Caco-2 (cell line): ENCODE measurements at regions not wholly inside any gene's neighbourhood (a gene's known extent, or its start where the extent isn't known, plus 50 kb on each side); places are given as distances from the start of the nearest gene placed in this dataset.

Experiments used
- BruUV-seq: library from RNA; stranded (reverse); fragments of 400-500 nt; replicated peaks from 2 replicates; lab custom pipeline; 2021; lab: Mats Ljungman, UMichigan
- CTCF ChIA-PET: fragments of 300-600 bp; sonication (Branson Sonifier 250); formaldehyde crosslinking; loops from one replicate; lab custom pipeline; 2022; ENCODE audit warnings: antibody characterized with exemption; lab: Charles Lee
- POLR2A ChIA-PET: fragments of 300-600 bp; sonication (Branson Sonifier 250); formaldehyde crosslinking; loops from one replicate; lab custom pipeline; 2022; ENCODE audit warnings: antibody characterized with exemption; lab: Charles Lee
- DNase-seq, 2 experiments: peaks; one replicate each; pipeline versions ENCODE4 v3.0.0 to v3.0.0-alpha.2; 2020 to 2022
- H3K27me3 ChIP-seq: replicated peaks from 2 replicates; pipeline ENCODE4 v1.6.0; 2011; ENCODE audit warnings: low read length; ENCODE audit not compliant: control insufficient read depth, insufficient read depth
- H3K36me3 ChIP-seq: 2 replicates; pipeline ENCODE4 v1.5.1; 2011; ENCODE audit warnings: low read length; ENCODE audit not compliant: control insufficient read depth, insufficient read depth
- H3K4me1 ChIP-seq: fragments of 250-450 bp; sonication (Bioruptor Pico); 2 replicates; pipeline ENCODE4 v1.5.1; 2020; ENCODE audit warnings: mild to moderate bottlenecking
- H3K4me3 ChIP-seq: 2 replicates; pipeline ENCODE4 v1.5.1; 2011; ENCODE audit warnings: low read depth, mild to moderate bottlenecking, control low read depth, low read length
- H3K9me3 ChIP-seq: fragments of 250-450 bp; sonication (Bioruptor Pico); 2 replicates; pipeline ENCODE4 v1.5.1; 2020; ENCODE audit warnings: mild to moderate bottlenecking, moderate library complexity
- H3K27ac Mint-ChIP-seq: one replicate; pipeline ENCODE4 v1.8.0; 2022; ENCODE audit warnings: mixed read lengths; ENCODE audit not compliant: unreplicated experiment
- H3K27me3 Mint-ChIP-seq: one replicate; pipeline ENCODE4 v1.8.0; 2022; ENCODE audit warnings: mixed read lengths; ENCODE audit not compliant: insufficient read depth, unreplicated experiment
- H3K36me3 Mint-ChIP-seq: one replicate; pipeline ENCODE4 v1.8.0; 2022; ENCODE audit warnings: mild to moderate bottlenecking, mixed read lengths; ENCODE audit not compliant: insufficient read depth, unreplicated experiment
- H3K4me1 Mint-ChIP-seq: one replicate; pipeline ENCODE4 v1.8.0; 2022; ENCODE audit warnings: low read depth, mixed read lengths; ENCODE audit not compliant: unreplicated experiment
- H3K4me3 Mint-ChIP-seq: one replicate; pipeline ENCODE4 v1.8.0; 2022; ENCODE audit warnings: mild to moderate bottlenecking, moderate library complexity, mixed read lengths; ENCODE audit not compliant: unreplicated experiment
- H3K9me3 Mint-ChIP-seq: one replicate; pipeline ENCODE4 v1.8.0; 2022; ENCODE audit warnings: mixed read lengths; ENCODE audit not compliant: unreplicated experiment
- CTCF ChIP-seq, 2 experiments: fragments of 200-600 bp in 1 of 2; IDR thresholded peaks; 1 replicate in 1 of 2; 2 replicates in 1 of 2; pipeline versions ENCODE4 v1.5.1 to v1.8.0; 2011 to 2022; ENCODE audit warnings: antibody characterized with exemption in 1 of 2, control low read depth in 1 of 2, inconsistent platforms in 1 of 2, low read depth in 1 of 2, low read length in 1 of 2, mild to moderate bottlenecking in 1 of 2, moderate library complexity in 1 of 2; ENCODE audit not compliant: insufficient read depth in 1 of 2, severe bottlenecking in 1 of 2, unreplicated experiment in 1 of 2
- intact Hi-C: fragments of 100-400 bp; cut with micrococcal nuclease; formaldehyde crosslinking; loops from one replicate; pipeline ENCODE4 v1.10.0; 2022; ENCODE audit not compliant: unreplicated experiment

- Mint-ChIP-seq H3K4me1 (no peaks in the 10 kb centered on the region), H3K27me3 (no peaks in the 10 kb centered on the region), H3K4me3 (no peak overlapping the region), H3K36me3 (no peaks in the 10 kb centered on the region), H3K9me3 (no peaks in the 10 kb centered on the region), H3K27ac (no peak overlapping the region)
- H3K9me3 ChIP-seq, result no peaks in the 10 kb centered on the region
- intact Hi-C loops, result no loop called here
- H3K4me3 ChIP-seq, result no peak overlapping the region
- ChIA-PET POLR2A (no interaction called here), CTCF (no interaction called here)
- TF ChIP-seq CTCF (IDR thresholded peaks at IDR 0.05; ENCODE audit: insufficient read depth in 1 of 2, low read depth in 1 of 2, low read length in 1 of 2, severe bottlenecking in 1 of 2, unreplicated experiment in 1 of 2), result no peak
- H3K36me3 ChIP-seq, result no peaks in the 10 kb centered on the region
- H3K4me1 ChIP-seq, result no peaks in the 10 kb centered on the region
- no peaks in the 10 kb centered on the region for H3K27me3 ChIP-seq
- no TSS peak for BruUV-seq
- DNase-seq, result no peak
Measured at GRCh38 chr4:114302472-114302871, 296.1 kb upstream of the UGT8 start.

GRCh38 chr4:114304046-114304445 lies 294.6 kb upstream of the UGT8 start:
- no peaks in the 10 kb centered on the region for H3K36me3 ChIP-seq
- H3K9me3 ChIP-seq, result no peaks in the 10 kb centered on the region
- Mint-ChIP-seq H3K9me3 (no peaks in the 10 kb centered on the region), H3K4me3 (no peak overlapping the region), H3K4me1 (no peaks in the 10 kb centered on the region), H3K27ac (no peak overlapping the region), H3K36me3 (no peaks in the 10 kb centered on the region), H3K27me3 (no peaks in the 10 kb centered on the region)
- DNase-seq, result no peak
- no TSS peak for BruUV-seq
- ChIA-PET POLR2A (no interaction called here), CTCF (no interaction called here)
- H3K27me3 ChIP-seq, result no peaks in the 10 kb centered on the region
- no peak overlapping the region for H3K4me3 ChIP-seq
- intact Hi-C loops, result no loop called here
- no peak for TF ChIP-seq CTCF (IDR thresholded peaks at IDR 0.05; ENCODE audit: insufficient read depth in 1 of 2, low read depth in 1 of 2, low read length in 1 of 2, severe bottlenecking in 1 of 2, unreplicated experiment in 1 of 2)
- no peaks in the 10 kb centered on the region for H3K4me1 ChIP-seq

- H3K4me3 Mint-ChIP-seq, result no peak overlapping the region
Measured at GRCh38 chr4:114304567-114304966, 294.0 kb upstream of the UGT8 start.

More at GRCh38 chr4:114304567-114304966, 294.0 kb upstream of the UGT8 start:
- Mint-ChIP-seq H3K9me3 (no peaks in the 10 kb centered on the region), H3K27ac (no peak overlapping the region), H3K4me1 (no peaks in the 10 kb centered on the region), H3K27me3 (no peaks in the 10 kb centered on the region), H3K36me3 (no peaks in the 10 kb centered on the region)
- ChIA-PET CTCF (no interaction called here), POLR2A (no interaction called here)
- H3K4me1 ChIP-seq, result no peaks in the 10 kb centered on the region
- no peaks in the 10 kb centered on the region for H3K36me3 ChIP-seq
- H3K27me3 ChIP-seq, result no peaks in the 10 kb centered on the region
- intact Hi-C loops, result no loop called here
- DNase-seq, result no peak
- no TSS peak for BruUV-seq
- no peak overlapping the region for H3K4me3 ChIP-seq
- TF ChIP-seq CTCF (IDR thresholded peaks at IDR 0.05; ENCODE audit: insufficient read depth in 1 of 2, low read depth in 1 of 2, low read length in 1 of 2, severe bottlenecking in 1 of 2, unreplicated experiment in 1 of 2), result no peak
- no peaks in the 10 kb centered on the region for H3K9me3 ChIP-seq
